NOMO-1 treated with dmso at 0.1 percent for 144 hours (cell line): ENCODE measurements at regions not wholly inside any gene's neighbourhood (a gene's known extent, or its start where the extent isn't known, plus 50 kb on each side); places are given as distances from the start of the nearest gene placed in this dataset.
"Not testable (repeated sequence)": the region's sequence is repeated elsewhere in the genome, so short reads cannot be mapped to it uniquely, and the experiment has no call there.

ENCODE experiments used
- DNase-seq: peaks from one replicate; lab custom pipeline; 2025; ENCODE audit not compliant: unreplicated experiment; lab: John Stamatoyannopoulos, UW

- DNase-seq: no peak
These were observed 855.5 kb upstream of the POM121L12 start for GRCh38 chr7:52179934-52180333.

- no peak for DNase-seq
These were observed 851.5 kb upstream of the COBL start for GRCh38 chr7:52168085-52168484.

GRCh38 chr7:52163311-52163710, 846.7 kb upstream of the COBL start:
- no peak for DNase-seq

GRCh38 chr7:52161483-52161882, 844.9 kb upstream of the COBL start:
- DNase-seq: no peak

- DNase-seq: not testable (repeated sequence)
These were observed 842.8 kb upstream of the COBL start for GRCh38 chr7:52159421-52159820.

- DNase-seq: no peak
These were observed 837.8 kb upstream of the COBL start for GRCh38 chr7:52154382-52154781.

GRCh38 chr7:52151559-52151958, 835.0 kb upstream of the COBL start:
- DNase-seq: no peak

- DNase-seq: no peak
These were observed 834.3 kb upstream of the COBL start for GRCh38 chr7:52150952-52151351.

- no peak for DNase-seq
These were observed 830.4 kb upstream of the COBL start for GRCh38 chr7:52146871-52147634.

GRCh38 chr7:52143219-52143618, 826.6 kb upstream of the COBL start:
- DNase-seq: no peak

- DNase-seq: no peak
These were observed 824.2 kb upstream of the COBL start for GRCh38 chr7:52140851-52141250.

- no peak for DNase-seq
These were observed 818.8 kb upstream of the COBL start for GRCh38 chr7:52135403-52135802.

GRCh38 chr7:52129278-52129677, 812.7 kb upstream of the COBL start:
- no peak for DNase-seq

GRCh38 chr7:52120912-52121311, 804.3 kb upstream of the COBL start:
- DNase-seq: no peak

- DNase-seq: no peak
These were observed 802.9 kb upstream of the COBL start for GRCh38 chr7:52119537-52119936.

- DNase-seq: no peak
These were observed 797.9 kb upstream of the COBL start for GRCh38 chr7:52114509-52114908.

- DNase-seq: no peak
These were observed 797.4 kb upstream of the COBL start for GRCh38 chr7:52114056-52114455.

- no peak for DNase-seq
These were observed 790.7 kb upstream of the COBL start for GRCh38 chr7:52107355-52107754.

- no peak for DNase-seq
These were observed 779.3 kb upstream of the COBL start for GRCh38 chr7:52095861-52096260.

- no peak for DNase-seq
These were observed 775.4 kb upstream of the COBL start for GRCh38 chr7:52091996-52092395.

GRCh38 chr7:52091101-52091500, 774.5 kb upstream of the COBL start:
- DNase-seq: no peak

- DNase-seq: no peak
These were observed 771.6 kb upstream of the COBL start for GRCh38 chr7:52088008-52088901.
